WTC11 (cell line): ENCODE measurements at regions not wholly inside any gene's neighbourhood (a gene's known extent, or its start where the extent isn't known, plus 50 kb on each side); places are given as distances from the start of the nearest gene placed in this dataset.

Experiments used
- ATAC-seq: fragments of 200-7000 bp; cut with Tn5 transposase; 2 replicates; pipeline ENCODE4 v1.10.0; 2021; ENCODE audit warnings: mild to moderate bottlenecking, moderate library complexity
- CTCF ChIA-PET: fragments of 300-600 bp; sonication (Branson Sonifier 250); formaldehyde crosslinking; loops from one replicate; lab custom pipeline; 2021; ENCODE audit warnings: antibody characterized with exemption; lab: Charles Lee
- POLR2A ChIA-PET: fragments of 350-600 bp; sonication (Branson Sonifier 250); formaldehyde crosslinking; loops from one replicate; lab custom pipeline; 2021; ENCODE audit warnings: antibody characterized with exemption; lab: Charles Lee
- DNase-seq: peaks from one replicate; pipeline ENCODE4 v3.0.0; 2021; ENCODE audit warnings: low spot score
- H3K27ac Mint-ChIP-seq: 2 replicates; pipeline ENCODE4 v1.8.0; 2021; ENCODE audit warnings: mixed read lengths
- H3K27me3 Mint-ChIP-seq: 2 replicates; pipeline ENCODE4 v1.8.0; 2021; ENCODE audit warnings: low read depth, mild to moderate bottlenecking, moderate library complexity, mixed read lengths
- H3K36me3 Mint-ChIP-seq: 2 replicates; pipeline ENCODE4 v1.8.0; 2021; ENCODE audit warnings: mixed read lengths
- H3K4me1 Mint-ChIP-seq: 2 replicates; pipeline ENCODE4 v1.8.0; 2022; ENCODE audit warnings: mixed read lengths
- H3K4me3 Mint-ChIP-seq: 2 replicates; pipeline ENCODE4 v1.8.0; 2021; ENCODE audit warnings: mild to moderate bottlenecking, moderate library complexity, mixed read lengths
- H3K9me3 Mint-ChIP-seq: 2 replicates; pipeline ENCODE4 v1.8.0; 2021; ENCODE audit warnings: mixed read lengths
- ELF4 ChIP-seq: sonication (generic); formaldehyde crosslinking; IDR thresholded peaks from 2 replicates; pipeline ENCODE4 v1.8.1; 2022; ENCODE audit warnings: low read depth, mild to moderate bottlenecking, moderate library complexity, missing genetic modification reagents
- FOXK1 ChIP-seq: sonication (generic); formaldehyde crosslinking; IDR thresholded peaks from 2 replicates; pipeline ENCODE4 v1.8.0; 2022; ENCODE audit warnings: mild to moderate bottlenecking, moderate library complexity, missing genetic modification reagents
- JUN ChIP-seq: sonication (generic); formaldehyde crosslinking; IDR thresholded peaks from 2 replicates; pipeline ENCODE4 v1.8.0; 2023; ENCODE audit warnings: mild to moderate bottlenecking, missing genetic modification reagents
- NR1H2 ChIP-seq: sonication (generic); formaldehyde crosslinking; IDR thresholded peaks from 2 replicates; pipeline ENCODE4 v1.9.0; 2021; ENCODE audit warnings: mild to moderate bottlenecking, moderate library complexity, missing genetic modification reagents
- TEAD1 ChIP-seq: sonication (generic); formaldehyde crosslinking; IDR thresholded peaks from 2 replicates; pipeline ENCODE4 v1.8.0; 2022; ENCODE audit warnings: mild to moderate bottlenecking, missing genetic modification reagents
- TEAD4 ChIP-seq: sonication (generic); formaldehyde crosslinking; IDR thresholded peaks from 2 replicates; pipeline ENCODE4 v1.8.0; 2022; ENCODE audit warnings: mild to moderate bottlenecking, missing genetic modification reagents
- ZBTB21 ChIP-seq: sonication (generic); formaldehyde crosslinking; IDR thresholded peaks from 2 replicates; pipeline ENCODE4 v1.8.1; 2023; ENCODE audit warnings: mild to moderate bottlenecking, missing genetic modification reagents, borderline replicate concordance
- ZNF121 ChIP-seq: sonication (generic); formaldehyde crosslinking; IDR thresholded peaks from 2 replicates; pipeline ENCODE4 v1.8.0; 2023; ENCODE audit warnings: missing genetic modification reagents
- ZNF423 ChIP-seq: fragments of 250-450 bp; sonication (Bioruptor Pico); IDR thresholded peaks from 2 replicates; pipeline ENCODE4 v2.1.2; 2022; ENCODE audit warnings: mild to moderate bottlenecking, moderate library complexity
- TF ChIP-seq, protein P1 (sequence below): sonication (generic); formaldehyde crosslinking; IDR thresholded peaks from 2 replicates; pipeline ENCODE4 v1.8.0; 2022; ENCODE audit warnings: mild to moderate bottlenecking, missing genetic modification reagents
- TF ChIP-seq, protein P2 (sequence below): sonication (generic); formaldehyde crosslinking; IDR thresholded peaks from 2 replicates; pipeline ENCODE4 v1.8.1; 2023; ENCODE audit warnings: mild to moderate bottlenecking, missing genetic modification reagents
- TF ChIP-seq, protein P3 (sequence below): sonication (generic); formaldehyde crosslinking; IDR thresholded peaks from 2 replicates; pipeline ENCODE4 v1.8.1; 2023; ENCODE audit warnings: mild to moderate bottlenecking, missing genetic modification reagents, moderate library complexity
- TF ChIP-seq, protein P4 (sequence below): fragments of 250-450 bp; sonication (Bioruptor Pico); IDR thresholded peaks from 2 replicates; pipeline ENCODE4 v1.9.0; 2021; ENCODE audit warnings: mild to moderate bottlenecking
- TF ChIP-seq, protein P5 (sequence below): fragments of 250-450 bp; sonication (Bioruptor Pico); IDR thresholded peaks from 2 replicates; pipeline ENCODE4 v1.8.0; 2021; ENCODE audit warnings: mild to moderate bottlenecking
- TF ChIP-seq, protein P6 (sequence below): sonication (generic); formaldehyde crosslinking; conservative IDR thresholded peaks from 2 replicates; pipeline ENCODE4 v1.8.1; 2023; ENCODE audit warnings: mild to moderate bottlenecking, low read depth, missing genetic modification reagents, moderate library complexity
- TF ChIP-seq, protein P7 (sequence below): fragments of 250-450 bp; sonication (Bioruptor Pico); IDR thresholded peaks from 2 replicates; pipeline ENCODE4 v1.9.0; 2021; ENCODE audit warnings: moderate library complexity, mild to moderate bottlenecking, inconsistent platforms, borderline replicate concordance
- TF ChIP-seq, protein P8 (sequence below): fragments of 250-450 bp; sonication (Bioruptor Pico); IDR thresholded peaks from 2 replicates; pipeline ENCODE4 v1.9.0; 2021; ENCODE audit warnings: mild to moderate bottlenecking, borderline replicate concordance

DNA sequence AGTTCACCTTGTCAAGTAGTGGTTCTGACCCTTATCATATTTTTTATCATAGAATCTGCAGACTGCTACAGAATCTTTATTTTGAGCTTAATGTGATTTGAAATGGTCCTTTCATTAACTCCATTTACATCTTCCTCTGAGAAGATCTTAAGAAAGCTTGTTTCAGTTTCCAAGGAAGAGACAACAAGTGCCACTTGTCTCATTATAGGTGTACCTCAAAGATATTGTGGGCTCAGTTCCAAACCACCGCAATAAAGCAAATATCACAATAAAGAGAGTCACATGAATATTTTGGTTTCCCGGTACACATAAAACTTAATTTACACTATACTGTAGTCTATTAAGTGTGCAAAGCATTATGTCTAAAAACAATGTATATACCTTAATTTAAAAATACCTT lies 66.4 kb upstream of the ATXN1 start:
- ATAC-seq = no peak
- TF ChIP-seq ZNF121 (CRISPR knock-in tag) (no peak), FOXK1 (CRISPR knock-in tag) (no peak), TEAD1 (CRISPR knock-in tag) (no peak), ELF4 (CRISPR knock-in tag) (no peak), ZNF423 (no peak), TEAD4 (CRISPR knock-in tag) (no peak)
- TF ChIP-seq, protein P1, sequence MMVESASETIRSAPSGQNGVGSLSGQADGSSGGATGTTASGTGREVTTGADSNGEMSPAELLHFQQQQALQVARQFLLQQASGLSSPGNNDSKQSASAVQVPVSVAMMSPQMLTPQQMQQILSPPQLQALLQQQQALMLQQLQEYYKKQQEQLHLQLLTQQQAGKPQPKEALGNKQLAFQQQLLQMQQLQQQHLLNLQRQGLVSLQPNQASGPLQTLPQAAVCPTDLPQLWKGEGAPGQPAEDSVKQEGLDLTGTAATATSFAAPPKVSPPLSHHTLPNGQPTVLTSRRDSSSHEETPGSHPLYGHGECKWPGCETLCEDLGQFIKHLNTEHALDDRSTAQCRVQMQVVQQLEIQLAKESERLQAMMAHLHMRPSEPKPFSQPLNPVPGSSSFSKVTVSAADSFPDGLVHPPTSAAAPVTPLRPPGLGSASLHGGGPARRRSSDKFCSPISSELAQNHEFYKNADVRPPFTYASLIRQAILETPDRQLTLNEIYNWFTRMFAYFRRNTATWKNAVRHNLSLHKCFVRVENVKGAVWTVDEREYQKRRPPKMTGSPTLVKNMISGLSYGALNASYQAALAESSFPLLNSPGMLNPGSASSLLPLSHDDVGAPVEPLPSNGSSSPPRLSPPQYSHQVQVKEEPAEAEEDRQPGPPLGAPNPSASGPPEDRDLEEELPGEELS (CRISPR knock-in tag) = no peak
- TF ChIP-seq, protein P2, sequence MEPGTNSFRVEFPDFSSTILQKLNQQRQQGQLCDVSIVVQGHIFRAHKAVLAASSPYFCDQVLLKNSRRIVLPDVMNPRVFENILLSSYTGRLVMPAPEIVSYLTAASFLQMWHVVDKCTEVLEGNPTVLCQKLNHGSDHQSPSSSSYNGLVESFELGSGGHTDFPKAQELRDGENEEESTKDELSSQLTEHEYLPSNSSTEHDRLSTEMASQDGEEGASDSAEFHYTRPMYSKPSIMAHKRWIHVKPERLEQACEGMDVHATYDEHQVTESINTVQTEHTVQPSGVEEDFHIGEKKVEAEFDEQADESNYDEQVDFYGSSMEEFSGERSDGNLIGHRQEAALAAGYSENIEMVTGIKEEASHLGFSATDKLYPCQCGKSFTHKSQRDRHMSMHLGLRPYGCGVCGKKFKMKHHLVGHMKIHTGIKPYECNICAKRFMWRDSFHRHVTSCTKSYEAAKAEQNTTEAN (CRISPR knock-in tag) = no peak
- TF ChIP-seq, protein P3, sequence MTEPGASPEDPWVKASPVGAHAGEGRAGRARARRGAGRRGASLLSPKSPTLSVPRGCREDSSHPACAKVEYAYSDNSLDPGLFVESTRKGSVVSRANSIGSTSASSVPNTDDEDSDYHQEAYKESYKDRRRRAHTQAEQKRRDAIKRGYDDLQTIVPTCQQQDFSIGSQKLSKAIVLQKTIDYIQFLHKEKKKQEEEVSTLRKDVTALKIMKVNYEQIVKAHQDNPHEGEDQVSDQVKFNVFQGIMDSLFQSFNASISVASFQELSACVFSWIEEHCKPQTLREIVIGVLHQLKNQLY (CRISPR knock-in tag) = no peak
- TF ChIP-seq, protein P4, sequence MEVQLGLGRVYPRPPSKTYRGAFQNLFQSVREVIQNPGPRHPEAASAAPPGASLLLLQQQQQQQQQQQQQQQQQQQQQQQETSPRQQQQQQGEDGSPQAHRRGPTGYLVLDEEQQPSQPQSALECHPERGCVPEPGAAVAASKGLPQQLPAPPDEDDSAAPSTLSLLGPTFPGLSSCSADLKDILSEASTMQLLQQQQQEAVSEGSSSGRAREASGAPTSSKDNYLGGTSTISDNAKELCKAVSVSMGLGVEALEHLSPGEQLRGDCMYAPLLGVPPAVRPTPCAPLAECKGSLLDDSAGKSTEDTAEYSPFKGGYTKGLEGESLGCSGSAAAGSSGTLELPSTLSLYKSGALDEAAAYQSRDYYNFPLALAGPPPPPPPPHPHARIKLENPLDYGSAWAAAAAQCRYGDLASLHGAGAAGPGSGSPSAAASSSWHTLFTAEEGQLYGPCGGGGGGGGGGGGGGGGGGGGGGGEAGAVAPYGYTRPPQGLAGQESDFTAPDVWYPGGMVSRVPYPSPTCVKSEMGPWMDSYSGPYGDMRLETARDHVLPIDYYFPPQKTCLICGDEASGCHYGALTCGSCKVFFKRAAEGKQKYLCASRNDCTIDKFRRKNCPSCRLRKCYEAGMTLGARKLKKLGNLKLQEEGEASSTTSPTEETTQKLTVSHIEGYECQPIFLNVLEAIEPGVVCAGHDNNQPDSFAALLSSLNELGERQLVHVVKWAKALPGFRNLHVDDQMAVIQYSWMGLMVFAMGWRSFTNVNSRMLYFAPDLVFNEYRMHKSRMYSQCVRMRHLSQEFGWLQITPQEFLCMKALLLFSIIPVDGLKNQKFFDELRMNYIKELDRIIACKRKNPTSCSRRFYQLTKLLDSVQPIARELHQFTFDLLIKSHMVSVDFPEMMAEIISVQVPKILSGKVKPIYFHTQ (CRISPR knock-in tag) = no peak
- TF ChIP-seq, all 79 proteins: peak for 0
- Mint-ChIP-seq H3K9me3 (no peaks in the 10 kb centered on the region), H3K27ac (no peak overlapping the region), H3K27me3 (no peaks in the 10 kb centered on the region), H3K4me3 (no peak overlapping the region), H3K36me3 (no peaks in the 10 kb centered on the region), H3K4me1 (peaks cover 10% of the 10 kb centered on the region)
- POLR2A ChIA-PET = no interaction called here
- no peak for DNase-seq
- CTCF ChIA-PET = interaction anchor here (0.7 to 0.8 kb wide), 2 partner anchors 57 to 496 kb away, joined by 3 read pairs; no protein-coding TSS in a partner anchor

DNA sequence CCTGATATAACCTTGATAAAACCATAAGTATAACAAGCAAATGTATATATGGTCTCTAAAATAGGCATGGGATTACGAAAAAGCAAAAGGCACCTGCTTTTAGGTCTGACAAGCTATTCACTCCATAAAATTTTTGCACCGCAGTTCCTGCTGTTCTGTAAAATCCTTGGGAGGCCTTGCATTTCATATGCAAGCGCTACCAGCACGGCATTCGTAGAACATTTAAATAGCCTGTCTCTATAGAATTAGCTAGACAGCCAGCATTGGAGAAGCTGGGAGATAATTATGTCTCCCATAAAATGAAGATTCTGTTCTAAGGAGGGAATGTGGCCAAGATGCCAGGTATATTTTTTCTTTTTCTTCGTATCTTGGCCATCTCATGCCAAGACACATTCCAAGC lies 64.5 kb upstream of the ATXN1 start:
- Mint-ChIP-seq H3K9me3 (no peaks in the 10 kb centered on the region), H3K27ac (no peak overlapping the region), H3K4me1 (peaks cover 12% of the 10 kb centered on the region)
- CTCF ChIA-PET = interaction anchor here (1.1 to 1.6 kb wide), 2 partner anchors 139 to 190 kb away, joined by 3 to 4 read pairs; no protein-coding TSS in a partner anchor
- ATAC-seq = no peak
- TF ChIP-seq NR1H2 (CRISPR knock-in tag) = no peak
- no peak for TF ChIP-seq JUN (CRISPR knock-in tag)
- TF ChIP-seq, protein P5, sequence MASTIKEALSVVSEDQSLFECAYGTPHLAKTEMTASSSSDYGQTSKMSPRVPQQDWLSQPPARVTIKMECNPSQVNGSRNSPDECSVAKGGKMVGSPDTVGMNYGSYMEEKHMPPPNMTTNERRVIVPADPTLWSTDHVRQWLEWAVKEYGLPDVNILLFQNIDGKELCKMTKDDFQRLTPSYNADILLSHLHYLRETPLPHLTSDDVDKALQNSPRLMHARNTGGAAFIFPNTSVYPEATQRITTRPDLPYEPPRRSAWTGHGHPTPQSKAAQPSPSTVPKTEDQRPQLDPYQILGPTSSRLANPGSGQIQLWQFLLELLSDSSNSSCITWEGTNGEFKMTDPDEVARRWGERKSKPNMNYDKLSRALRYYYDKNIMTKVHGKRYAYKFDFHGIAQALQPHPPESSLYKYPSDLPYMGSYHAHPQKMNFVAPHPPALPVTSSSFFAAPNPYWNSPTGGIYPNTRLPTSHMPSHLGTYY = no peak
- TF ChIP-seq, protein P6, sequence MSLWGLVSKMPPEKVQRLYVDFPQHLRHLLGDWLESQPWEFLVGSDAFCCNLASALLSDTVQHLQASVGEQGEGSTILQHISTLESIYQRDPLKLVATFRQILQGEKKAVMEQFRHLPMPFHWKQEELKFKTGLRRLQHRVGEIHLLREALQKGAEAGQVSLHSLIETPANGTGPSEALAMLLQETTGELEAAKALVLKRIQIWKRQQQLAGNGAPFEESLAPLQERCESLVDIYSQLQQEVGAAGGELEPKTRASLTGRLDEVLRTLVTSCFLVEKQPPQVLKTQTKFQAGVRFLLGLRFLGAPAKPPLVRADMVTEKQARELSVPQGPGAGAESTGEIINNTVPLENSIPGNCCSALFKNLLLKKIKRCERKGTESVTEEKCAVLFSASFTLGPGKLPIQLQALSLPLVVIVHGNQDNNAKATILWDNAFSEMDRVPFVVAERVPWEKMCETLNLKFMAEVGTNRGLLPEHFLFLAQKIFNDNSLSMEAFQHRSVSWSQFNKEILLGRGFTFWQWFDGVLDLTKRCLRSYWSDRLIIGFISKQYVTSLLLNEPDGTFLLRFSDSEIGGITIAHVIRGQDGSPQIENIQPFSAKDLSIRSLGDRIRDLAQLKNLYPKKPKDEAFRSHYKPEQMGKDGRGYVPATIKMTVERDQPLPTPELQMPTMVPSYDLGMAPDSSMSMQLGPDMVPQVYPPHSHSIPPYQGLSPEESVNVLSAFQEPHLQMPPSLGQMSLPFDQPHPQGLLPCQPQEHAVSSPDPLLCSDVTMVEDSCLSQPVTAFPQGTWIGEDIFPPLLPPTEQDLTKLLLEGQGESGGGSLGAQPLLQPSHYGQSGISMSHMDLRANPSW (CRISPR knock-in tag) = no peak
- TF ChIP-seq, protein P7, sequence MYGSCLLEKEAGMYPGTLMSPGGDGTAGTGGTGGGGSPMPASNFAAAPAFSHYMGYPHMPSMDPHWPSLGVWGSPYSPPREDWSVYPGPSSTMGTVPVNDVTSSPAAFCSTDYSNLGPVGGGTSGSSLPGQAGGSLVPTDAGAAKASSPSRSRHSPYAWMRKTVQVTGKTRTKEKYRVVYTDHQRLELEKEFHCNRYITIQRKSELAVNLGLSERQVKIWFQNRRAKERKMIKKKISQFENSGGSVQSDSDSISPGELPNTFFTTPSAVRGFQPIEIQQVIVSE (CRISPR knock-in tag) = no peak
- TF ChIP-seq, protein P8, sequence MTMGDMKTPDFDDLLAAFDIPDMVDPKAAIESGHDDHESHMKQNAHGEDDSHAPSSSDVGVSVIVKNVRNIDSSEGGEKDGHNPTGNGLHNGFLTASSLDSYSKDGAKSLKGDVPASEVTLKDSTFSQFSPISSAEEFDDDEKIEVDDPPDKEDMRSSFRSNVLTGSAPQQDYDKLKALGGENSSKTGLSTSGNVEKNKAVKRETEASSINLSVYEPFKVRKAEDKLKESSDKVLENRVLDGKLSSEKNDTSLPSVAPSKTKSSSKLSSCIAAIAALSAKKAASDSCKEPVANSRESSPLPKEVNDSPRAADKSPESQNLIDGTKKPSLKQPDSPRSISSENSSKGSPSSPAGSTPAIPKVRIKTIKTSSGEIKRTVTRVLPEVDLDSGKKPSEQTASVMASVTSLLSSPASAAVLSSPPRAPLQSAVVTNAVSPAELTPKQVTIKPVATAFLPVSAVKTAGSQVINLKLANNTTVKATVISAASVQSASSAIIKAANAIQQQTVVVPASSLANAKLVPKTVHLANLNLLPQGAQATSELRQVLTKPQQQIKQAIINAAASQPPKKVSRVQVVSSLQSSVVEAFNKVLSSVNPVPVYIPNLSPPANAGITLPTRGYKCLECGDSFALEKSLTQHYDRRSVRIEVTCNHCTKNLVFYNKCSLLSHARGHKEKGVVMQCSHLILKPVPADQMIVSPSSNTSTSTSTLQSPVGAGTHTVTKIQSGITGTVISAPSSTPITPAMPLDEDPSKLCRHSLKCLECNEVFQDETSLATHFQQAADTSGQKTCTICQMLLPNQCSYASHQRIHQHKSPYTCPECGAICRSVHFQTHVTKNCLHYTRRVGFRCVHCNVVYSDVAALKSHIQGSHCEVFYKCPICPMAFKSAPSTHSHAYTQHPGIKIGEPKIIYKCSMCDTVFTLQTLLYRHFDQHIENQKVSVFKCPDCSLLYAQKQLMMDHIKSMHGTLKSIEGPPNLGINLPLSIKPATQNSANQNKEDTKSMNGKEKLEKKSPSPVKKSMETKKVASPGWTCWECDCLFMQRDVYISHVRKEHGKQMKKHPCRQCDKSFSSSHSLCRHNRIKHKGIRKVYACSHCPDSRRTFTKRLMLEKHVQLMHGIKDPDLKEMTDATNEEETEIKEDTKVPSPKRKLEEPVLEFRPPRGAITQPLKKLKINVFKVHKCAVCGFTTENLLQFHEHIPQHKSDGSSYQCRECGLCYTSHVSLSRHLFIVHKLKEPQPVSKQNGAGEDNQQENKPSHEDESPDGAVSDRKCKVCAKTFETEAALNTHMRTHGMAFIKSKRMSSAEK (CRISPR knock-in tag) = no peak
- TF ChIP-seq ZBTB21 = no peak
- TF ChIP-seq, all 79 proteins: peak for 0
- POLR2A ChIA-PET = no interaction called here
- no peak for DNase-seq
- no peaks in the 10 kb centered on the region for H3K27me3 Mint-ChIP-seq
- H3K36me3 Mint-ChIP-seq = no peaks in the 10 kb centered on the region
- no peak overlapping the region for H3K4me3 Mint-ChIP-seq
